ENCODE measurements at regions not wholly inside any gene's neighbourhood (a gene's known extent, or its start where the extent isn't known, plus 50 kb on each side); places are given as distances from the start of the nearest gene placed in this dataset.

- no peak for TF ChIP-seq POLR2A (IDR thresholded peaks at IDR 0.05; ENCODE audit: low read length)
- no peak for TF ChIP-seq GATA1 (IDR thresholded peaks at IDR 0.05; ENCODE audit: low read depth, low read length)
These were observed 259.1 kb upstream of the USP24 start for GRCh38 chr1:55474168-55474786.

All from erythroblast (primary cell).